ENCODE measurements at regions not wholly inside any gene's neighbourhood (a gene's known extent, or its start where the extent isn't known, plus 50 kb on each side); places are given as distances from the start of the nearest gene placed in this dataset.

- H3K4me1 Mint-ChIP-seq (ENCODE audit: low read depth), result no peaks in the 10 kb centered on the region
- ATAC-seq (replicated peaks in 1 of 2) (no peak), DNase-seq (no peak)
- H3K4me3 Mint-ChIP-seq, result no peak overlapping the region
- peaks cover 16% of the 10 kb centered on the region for H3K27me3 Mint-ChIP-seq (ENCODE audit: low read depth)
- peaks cover 1 to 2% of the 10 kb centered on the region in 2 donors for H3K36me3 Mint-ChIP-seq (ENCODE audit: insufficient read depth in 2 of 2)
- no peak overlapping the region for H3K27ac Mint-ChIP-seq
- peaks cover 3 to 6% of the 10 kb centered on the region in 2 donors for H3K9me3 Mint-ChIP-seq
Measured at GRCh38 chr1:101605878-101606277, 369.1 kb downstream of the S1PR1 start.

DNA sequence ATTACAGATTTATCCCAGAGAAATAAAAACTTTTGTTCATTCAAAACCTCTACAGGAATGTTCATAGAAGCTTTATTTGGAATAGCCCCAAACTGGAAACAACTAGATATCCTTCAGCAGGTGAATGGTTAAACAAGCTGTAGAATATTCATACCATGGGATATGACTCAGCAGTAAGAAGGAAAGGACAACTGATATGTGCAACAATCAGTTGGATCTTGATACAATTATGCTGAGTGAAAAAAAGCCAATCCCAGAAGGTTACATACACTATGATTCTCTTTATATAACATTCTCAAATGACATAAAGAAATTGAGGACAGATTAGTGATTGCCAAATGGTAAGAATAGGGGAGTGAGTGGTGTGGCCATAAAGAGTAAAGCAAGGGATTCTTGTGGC is 376.7 kb downstream of the S1PR1 start:
- H3K27me3 Mint-ChIP-seq (ENCODE audit: low read depth), result no peaks in the 10 kb centered on the region
- no peak overlapping the region for H3K4me3 Mint-ChIP-seq
- H3K36me3 Mint-ChIP-seq (ENCODE audit: insufficient read depth in 2 of 2), result peaks cover 1 to 2% of the 10 kb centered on the region in 2 donors
- H3K4me1 Mint-ChIP-seq (ENCODE audit: low read depth), result no peaks in the 10 kb centered on the region
- no peak overlapping the region for H3K27ac Mint-ChIP-seq
- DNase-seq (no peak), ATAC-seq (replicated peaks in 1 of 2) (no peak)
- H3K9me3 Mint-ChIP-seq, result peaks cover 3 to 6% of the 10 kb centered on the region in 2 donors

DNA sequence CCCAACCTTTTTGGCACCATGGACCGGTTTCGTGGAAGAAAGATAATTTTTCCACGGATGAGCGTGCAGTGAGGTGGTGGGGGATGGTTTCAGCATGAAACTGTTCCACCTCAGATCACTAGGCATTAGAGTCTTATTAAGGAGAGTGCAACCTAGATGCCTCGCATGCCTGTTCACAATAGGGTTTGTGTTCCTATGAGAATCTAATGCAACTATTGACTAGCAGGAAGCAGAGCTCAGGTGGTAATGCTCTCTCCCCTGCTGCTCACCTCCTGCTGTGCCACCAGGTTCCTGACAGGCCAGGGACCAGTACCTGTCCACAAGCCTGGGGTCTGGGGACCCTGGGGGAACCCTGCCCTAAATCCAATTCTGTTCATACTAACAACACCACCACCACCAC is 377.8 kb downstream of the OLFM3 start:
- ATAC-seq (replicated peaks in 1 of 2) (no peak), DNase-seq (no peak)
- H3K9me3 Mint-ChIP-seq, result no peaks in the 10 kb centered on the region
- no peaks in the 10 kb centered on the region for H3K36me3 Mint-ChIP-seq (ENCODE audit: insufficient read depth in 2 of 2)
- H3K27ac Mint-ChIP-seq, result no peak overlapping the region
- H3K4me1 Mint-ChIP-seq (ENCODE audit: low read depth), result no peaks in the 10 kb centered on the region
- no peak overlapping the region for H3K4me3 Mint-ChIP-seq
- H3K27me3 Mint-ChIP-seq (ENCODE audit: low read depth), result peaks cover 8% of the 10 kb centered on the region

DNA sequence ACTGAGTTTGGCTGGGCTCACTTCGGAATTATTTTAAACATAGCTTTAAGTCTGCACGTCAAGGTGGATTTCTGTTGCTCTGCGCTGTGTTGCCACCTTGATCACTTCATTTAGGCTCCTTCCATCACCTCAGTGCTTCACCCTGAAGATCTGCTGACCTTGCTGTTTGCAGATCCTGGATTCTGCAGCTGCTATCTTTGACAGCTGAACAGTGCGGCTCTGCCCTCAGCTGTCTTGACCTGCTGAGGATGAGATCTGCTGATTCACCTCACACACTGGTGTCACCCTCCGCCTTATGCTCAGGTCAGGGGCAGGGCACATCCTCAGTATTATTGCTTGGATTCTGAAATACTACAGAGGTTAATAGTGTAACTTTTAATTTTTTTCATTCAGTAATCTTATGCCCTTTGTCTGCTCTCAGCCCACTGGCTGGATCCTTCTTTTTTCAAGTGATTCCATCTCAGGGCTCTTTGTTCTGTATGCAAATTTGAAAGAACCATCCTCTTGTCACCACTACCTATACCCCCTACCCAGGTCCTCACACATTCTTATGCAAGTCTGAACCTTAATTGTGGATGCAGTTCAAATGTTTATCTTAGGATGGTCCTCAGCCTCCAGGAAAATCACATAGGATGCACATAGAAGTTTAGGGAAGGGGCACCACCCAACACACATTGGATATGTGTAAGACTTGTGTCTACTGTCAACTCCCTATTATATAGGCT is 364.0 kb downstream of the OLFM3 start:
- Mint-ChIP-seq H3K4me3 (no peak overlapping the region), H3K27ac (no peak overlapping the region), H3K27me3 (ENCODE audit: low read depth) (no peaks in the 10 kb centered on the region), H3K4me1 (ENCODE audit: low read depth) (no peaks in the 10 kb centered on the region), H3K9me3 (no peaks in the 10 kb centered on the region), H3K36me3 (ENCODE audit: insufficient read depth in 2 of 2) (no peaks in the 10 kb centered on the region)
- ATAC-seq (replicated peaks in 1 of 2) (no peak), DNase-seq (no peak)

GRCh38 chr1:101645810-101646209 is 350.9 kb downstream of the OLFM3 start:
- H3K36me3 Mint-ChIP-seq (ENCODE audit: insufficient read depth in 2 of 2), result no peaks in the 10 kb centered on the region
- no peaks in the 10 kb centered on the region for H3K9me3 Mint-ChIP-seq
- H3K4me1 Mint-ChIP-seq (ENCODE audit: low read depth), result no peaks in the 10 kb centered on the region
- no peak for DNase-seq
- no peak overlapping the region for H3K4me3 Mint-ChIP-seq
- H3K27me3 Mint-ChIP-seq (ENCODE audit: low read depth), result no peaks in the 10 kb centered on the region
- H3K27ac Mint-ChIP-seq, result no peak overlapping the region
- ATAC-seq (replicated peaks in 1 of 2), result no peak

DNA sequence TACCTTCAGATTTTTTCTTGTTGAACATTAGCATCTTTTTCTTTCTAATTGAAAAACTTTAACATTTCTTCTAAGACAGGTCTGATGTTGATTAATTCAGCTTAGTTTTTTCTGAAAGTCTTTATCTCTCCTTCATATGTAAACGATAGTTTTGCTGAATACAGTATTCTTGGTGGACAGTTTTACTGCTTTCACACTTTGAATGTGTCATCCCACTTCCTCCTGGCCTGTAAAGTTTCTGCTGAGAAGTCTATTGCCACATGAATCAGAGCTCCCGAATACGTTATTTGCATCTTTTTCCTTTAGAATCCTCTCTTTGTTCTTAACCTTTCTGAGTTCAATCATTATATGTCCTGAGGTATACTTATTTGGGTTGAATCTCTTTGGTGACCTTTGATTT is 344.2 kb downstream of the OLFM3 start:
- H3K27ac Mint-ChIP-seq, result no peak overlapping the region
- no peak overlapping the region for H3K4me3 Mint-ChIP-seq
- ATAC-seq (replicated peaks in 1 of 2), result no peak
- H3K9me3 Mint-ChIP-seq, result peaks cover 4 to 5% of the 10 kb centered on the region in 2 donors
- H3K27me3 Mint-ChIP-seq (ENCODE audit: low read depth), result no peaks in the 10 kb centered on the region
- DNase-seq, result no peak
- H3K4me1 Mint-ChIP-seq (ENCODE audit: low read depth), result no peaks in the 10 kb centered on the region
- H3K36me3 Mint-ChIP-seq (ENCODE audit: insufficient read depth in 2 of 2), result peaks cover 0 to 4% of the 10 kb centered on the region in 2 donors

- Mint-ChIP-seq H3K9me3 (peaks cover 4 to 5% of the 10 kb centered on the region in 2 donors), H3K27me3 (ENCODE audit: low read depth) (no peaks in the 10 kb centered on the region), H3K4me3 (no peak overlapping the region), H3K36me3 (ENCODE audit: insufficient read depth in 2 of 2) (peaks cover 0 to 4% of the 10 kb centered on the region in 2 donors), H3K27ac (no peak overlapping the region), H3K4me1 (ENCODE audit: low read depth) (no peaks in the 10 kb centered on the region)
- ATAC-seq (replicated peaks in 1 of 2) (no peak), DNase-seq (no peak)
Measured at GRCh38 chr1:101653482-101653946, 343.2 kb downstream of the OLFM3 start.

- Mint-ChIP-seq H3K36me3 (ENCODE audit: insufficient read depth in 2 of 2) (peaks cover 0 to 3% of the 10 kb centered on the region in 2 donors), H3K27ac (no peak overlapping the region), H3K27me3 (ENCODE audit: low read depth) (no peaks in the 10 kb centered on the region), H3K4me3 (no peak overlapping the region), H3K9me3 (peaks cover 6 to 9% of the 10 kb centered on the region in 2 donors), H3K4me1 (ENCODE audit: low read depth) (no peaks in the 10 kb centered on the region)
- DNase-seq, result no peak
- ATAC-seq (replicated peaks in 1 of 2), result no peak
Measured at GRCh38 chr1:101664726-101665125, 332.0 kb downstream of the OLFM3 start.

- Mint-ChIP-seq H3K4me3 (no peak overlapping the region), H3K4me1 (ENCODE audit: low read depth) (no peaks in the 10 kb centered on the region)
Measured at GRCh38 chr1:101667761-101668160, 329.0 kb downstream of the OLFM3 start.

DNA sequence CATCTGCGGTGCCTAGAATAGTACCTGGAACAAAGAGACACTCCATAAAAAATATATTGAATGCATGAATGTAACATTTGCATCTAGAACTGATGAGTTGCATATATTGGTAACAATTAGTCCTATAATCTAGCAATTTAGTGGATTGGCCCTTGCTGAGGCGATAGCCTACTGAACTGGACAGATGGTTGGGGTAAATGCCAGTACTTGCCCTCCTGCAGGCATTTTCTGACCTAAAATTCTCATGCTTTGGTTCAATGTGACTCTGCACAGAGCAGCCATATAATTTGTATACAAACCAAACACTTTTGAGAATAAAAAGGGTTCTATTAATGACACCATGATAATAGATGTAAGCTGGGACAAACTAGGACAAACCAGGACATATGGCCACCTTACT is 313.6 kb downstream of the OLFM3 start:
- Mint-ChIP-seq H3K36me3 (ENCODE audit: insufficient read depth in 2 of 2) (no peaks in the 10 kb centered on the region), H3K4me1 (ENCODE audit: low read depth) (no peaks in the 10 kb centered on the region), H3K27ac (no peak overlapping the region), H3K27me3 (ENCODE audit: low read depth) (no peaks in the 10 kb centered on the region), H3K9me3 (no peaks in the 10 kb centered on the region), H3K4me3 (no peak overlapping the region)
- DNase-seq (no peak), ATAC-seq (replicated peaks in 1 of 2) (no peak)

More at GRCh38 chr1:101667761-101668160, 329.0 kb downstream of the OLFM3 start:
- H3K27ac Mint-ChIP-seq, result no peak overlapping the region
- peaks cover 4 to 7% of the 10 kb centered on the region in 2 donors for H3K9me3 Mint-ChIP-seq
- DNase-seq (no peak), ATAC-seq (replicated peaks in 1 of 2) (no peak)
- no peaks in the 10 kb centered on the region for H3K27me3 Mint-ChIP-seq (ENCODE audit: low read depth)
- H3K36me3 Mint-ChIP-seq (ENCODE audit: insufficient read depth in 2 of 2), result peaks cover 0 to 3% of the 10 kb centered on the region in 2 donors

- Mint-ChIP-seq H3K27ac (no peak overlapping the region), H3K4me3 (no peak overlapping the region), H3K9me3 (no peaks in the 10 kb centered on the region), H3K4me1 (ENCODE audit: low read depth) (no peaks in the 10 kb centered on the region), H3K27me3 (ENCODE audit: low read depth) (no peaks in the 10 kb centered on the region), H3K36me3 (ENCODE audit: insufficient read depth in 2 of 2) (no peaks in the 10 kb centered on the region)
- ATAC-seq (replicated peaks in 1 of 2) (no peak), DNase-seq (no peak)
Measured at GRCh38 chr1:101683561-101683960, 313.2 kb downstream of the OLFM3 start.

- H3K4me1 Mint-ChIP-seq (ENCODE audit: low read depth), result no peaks in the 10 kb centered on the region
- DNase-seq (no peak), ATAC-seq (replicated peaks in 1 of 2) (no peak)
- no peaks in the 10 kb centered on the region for H3K9me3 Mint-ChIP-seq
- no peak overlapping the region for H3K27ac Mint-ChIP-seq
- H3K4me3 Mint-ChIP-seq, result no peak overlapping the region
- peaks cover 11% of the 10 kb centered on the region for H3K27me3 Mint-ChIP-seq (ENCODE audit: low read depth)
- no peaks in the 10 kb centered on the region for H3K36me3 Mint-ChIP-seq (ENCODE audit: insufficient read depth in 2 of 2)
Measured at GRCh38 chr1:101697072-101697471, 299.7 kb downstream of the OLFM3 start.

DNA sequence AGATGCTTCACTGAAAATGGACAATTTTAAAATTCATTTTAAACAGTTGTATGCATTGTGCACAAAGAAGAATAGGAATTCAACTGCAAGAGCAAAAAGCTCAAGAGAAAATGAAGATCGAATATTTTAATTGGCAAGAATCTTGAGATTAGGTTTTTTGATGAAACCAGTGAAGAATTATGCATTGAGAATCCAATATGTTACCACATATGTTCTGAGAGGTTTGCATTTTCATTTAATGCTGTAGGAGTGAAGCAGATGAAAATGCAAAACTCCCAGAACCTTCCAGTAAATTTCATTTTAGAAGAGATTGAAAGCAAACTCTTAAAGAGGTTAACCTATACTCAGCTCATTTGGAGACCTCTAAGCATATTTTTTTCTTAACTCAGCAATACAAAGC is 298.0 kb downstream of the OLFM3 start:
- no peak overlapping the region for H3K4me3 Mint-ChIP-seq
- ATAC-seq (replicated peaks in 1 of 2) (no peak), DNase-seq (no peak)
- no peaks in the 10 kb centered on the region for H3K36me3 Mint-ChIP-seq (ENCODE audit: insufficient read depth in 2 of 2)
- H3K27me3 Mint-ChIP-seq (ENCODE audit: low read depth), result peaks cover 11% of the 10 kb centered on the region
- no peaks in the 10 kb centered on the region for H3K4me1 Mint-ChIP-seq (ENCODE audit: low read depth)
- no peaks in the 10 kb centered on the region for H3K9me3 Mint-ChIP-seq
- no peak overlapping the region for H3K27ac Mint-ChIP-seq

DNA sequence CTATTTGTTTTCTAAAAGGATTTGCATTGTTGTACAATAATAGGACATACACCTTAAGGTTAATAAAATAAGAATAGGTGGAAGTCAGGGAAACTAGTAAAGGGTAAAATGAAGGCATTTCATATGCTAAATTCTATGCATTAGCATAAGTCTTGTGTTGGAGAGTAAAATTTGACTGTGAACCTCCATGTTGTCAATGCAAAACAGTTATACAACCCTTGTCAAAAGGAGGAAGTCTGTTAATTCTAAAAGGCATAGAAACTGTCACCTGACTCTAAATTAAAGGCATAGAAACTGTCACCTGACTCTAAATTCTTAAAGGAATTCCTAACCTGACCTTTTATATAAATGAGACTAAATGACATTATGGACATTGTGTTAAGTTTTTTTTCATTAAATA is 291.8 kb downstream of the OLFM3 start:
- H3K27me3 Mint-ChIP-seq (ENCODE audit: low read depth), result peaks cover 3% of the 10 kb centered on the region
- no peaks in the 10 kb centered on the region for H3K4me1 Mint-ChIP-seq (ENCODE audit: low read depth)
- H3K4me3 Mint-ChIP-seq, result no peak overlapping the region
- DNase-seq (no peak), ATAC-seq (replicated peaks in 1 of 2) (no peak)
- no peaks in the 10 kb centered on the region for H3K36me3 Mint-ChIP-seq (ENCODE audit: insufficient read depth in 2 of 2)
- H3K27ac Mint-ChIP-seq, result no peak overlapping the region
- H3K9me3 Mint-ChIP-seq, result no peaks in the 10 kb centered on the region

All from activated T-cell treated with anti-CD3 and anti-CD28 coated beads, Interleukin-2, amount 50 U/mL, for 72 hours (primary cell).